GM12874 (cell line): ENCODE measurements at regions not wholly inside any gene's neighbourhood (a gene's known extent, or its start where the extent isn't known, plus 50 kb on each side); places are given as distances from the start of the nearest gene placed in this dataset.

Source experiments
- TF ChIP-seq, protein P1 (sequence below): IDR thresholded peaks from 2 replicates; pipeline ENCODE4 v1.5.1; 2011; ENCODE audit warnings: low read depth, mild to moderate bottlenecking, control low read depth, low read length, moderate library complexity; ENCODE audit not compliant: insufficient read depth

GRCh38 chr1:60343736-60344135, 270.2 kb upstream of the C1orf87 start:
- TF ChIP-seq, protein P1, sequence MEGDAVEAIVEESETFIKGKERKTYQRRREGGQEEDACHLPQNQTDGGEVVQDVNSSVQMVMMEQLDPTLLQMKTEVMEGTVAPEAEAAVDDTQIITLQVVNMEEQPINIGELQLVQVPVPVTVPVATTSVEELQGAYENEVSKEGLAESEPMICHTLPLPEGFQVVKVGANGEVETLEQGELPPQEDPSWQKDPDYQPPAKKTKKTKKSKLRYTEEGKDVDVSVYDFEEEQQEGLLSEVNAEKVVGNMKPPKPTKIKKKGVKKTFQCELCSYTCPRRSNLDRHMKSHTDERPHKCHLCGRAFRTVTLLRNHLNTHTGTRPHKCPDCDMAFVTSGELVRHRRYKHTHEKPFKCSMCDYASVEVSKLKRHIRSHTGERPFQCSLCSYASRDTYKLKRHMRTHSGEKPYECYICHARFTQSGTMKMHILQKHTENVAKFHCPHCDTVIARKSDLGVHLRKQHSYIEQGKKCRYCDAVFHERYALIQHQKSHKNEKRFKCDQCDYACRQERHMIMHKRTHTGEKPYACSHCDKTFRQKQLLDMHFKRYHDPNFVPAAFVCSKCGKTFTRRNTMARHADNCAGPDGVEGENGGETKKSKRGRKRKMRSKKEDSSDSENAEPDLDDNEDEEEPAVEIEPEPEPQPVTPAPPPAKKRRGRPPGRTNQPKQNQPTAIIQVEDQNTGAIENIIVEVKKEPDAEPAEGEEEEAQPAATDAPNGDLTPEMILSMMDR = no peak

GRCh38 chr1:60342569-60342968, 269.0 kb upstream of the C1orf87 start:
- TF ChIP-seq, protein P1 = no peak

GRCh38 chr1:60341274-60341673, 267.7 kb upstream of the C1orf87 start:
- TF ChIP-seq, protein P1 = no peak

DNA sequence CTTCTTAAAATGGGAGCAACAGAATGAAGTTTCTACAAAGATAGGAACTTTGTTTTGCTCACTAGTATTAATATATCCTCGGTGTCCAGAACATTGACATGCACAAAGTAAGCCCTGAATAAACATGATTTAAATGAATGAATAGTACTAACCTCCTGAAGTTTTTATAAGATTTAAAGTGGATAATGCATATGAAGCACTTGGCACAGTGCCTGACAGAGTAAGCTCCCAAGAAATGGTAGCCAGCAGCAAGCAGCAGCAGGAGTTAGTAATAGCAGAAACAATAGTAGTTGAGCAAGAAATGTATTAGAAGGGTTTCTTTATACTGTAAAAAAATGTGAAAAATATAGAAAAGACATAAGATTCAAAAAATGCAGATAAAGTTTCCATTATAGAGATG, 258.1 kb upstream of the C1orf87 start:
- TF ChIP-seq, protein P1 = no peak

GRCh38 chr1:60329651-60330050, 256.1 kb upstream of the C1orf87 start:
- TF ChIP-seq, protein P1 = no peak

- TF ChIP-seq, protein P1 = no peak
Observed at GRCh38 chr1:60311838-60312237, 238.3 kb upstream of the C1orf87 start.

GRCh38 chr1:60299581-60299980, 226.0 kb upstream of the C1orf87 start:
- TF ChIP-seq, protein P1 = no peak

DNA sequence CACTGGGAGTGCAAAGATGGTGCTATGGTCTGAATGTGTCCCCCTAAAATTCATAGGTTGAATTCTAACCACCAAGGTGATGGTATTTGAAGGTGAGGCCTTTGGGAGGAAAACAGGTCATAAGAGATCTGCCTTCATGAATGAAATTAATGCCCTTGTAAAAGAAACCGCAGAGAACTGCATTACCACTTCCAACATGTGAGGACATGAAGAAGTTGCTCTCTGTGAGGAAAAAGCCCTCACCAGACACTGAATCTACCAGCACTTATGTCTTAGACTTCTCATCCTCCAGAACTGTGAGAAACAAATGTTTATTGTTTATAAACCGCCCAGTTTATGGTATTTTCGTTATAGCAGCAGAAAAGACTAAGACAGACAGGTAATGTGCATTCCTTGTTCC, 224.7 kb upstream of the C1orf87 start:
- TF ChIP-seq, protein P1 = no peak
